ENCODE measurements at regions not wholly inside any gene's neighbourhood (a gene's known extent, or its start where the extent isn't known, plus 50 kb on each side); places are given as distances from the start of the nearest gene placed in this dataset.

DNA sequence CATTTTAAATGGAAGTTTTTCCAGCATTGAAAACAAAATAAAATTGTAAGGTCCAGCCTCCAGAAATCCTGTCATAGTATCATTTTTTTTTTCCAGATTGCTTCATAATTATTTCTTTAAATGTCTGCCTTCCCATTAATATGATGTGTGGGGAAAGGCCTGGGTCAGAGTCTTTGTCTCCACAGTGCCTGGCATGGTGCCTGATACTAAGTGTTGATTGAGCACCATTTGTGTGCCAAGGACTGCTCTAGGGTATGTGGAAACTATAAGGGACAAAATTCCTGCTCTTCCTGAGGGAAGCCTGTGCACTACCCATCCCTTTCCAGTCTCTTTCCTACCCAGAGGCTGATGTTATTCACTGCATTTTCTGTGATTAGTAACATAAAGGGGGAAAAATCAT, 53.1 kb upstream of the BEND4 start:
- Mint-ChIP-seq H3K4me1 (no peaks in the 10 kb centered on the region), H3K27ac (no peak overlapping the region), H3K36me3 (no peaks in the 10 kb centered on the region), H3K9me3 (peaks cover 0 to 1% (median 0%) of the 10 kb centered on the region in 5 donors), H3K27me3 (peaks cover 2 to 12% of the 10 kb centered on the region in 2 donors), H3K4me3 (no peak overlapping the region)
- DNase-seq: no peak
- H3K36me3 ChIP-seq (ENCODE audit: insufficient read depth, low read length): no peaks in the 10 kb centered on the region
- ChIA-PET POLR2A (no interaction called here), CTCF (no interaction called here)
- no peaks in the 10 kb centered on the region for H3K4me1 ChIP-seq (ENCODE audit: insufficient read depth, low read length)
- H3K27ac ChIP-seq (ENCODE audit: low read depth, low read length): no peak overlapping the region
- H3K27me3 ChIP-seq (ENCODE audit: insufficient read depth, low read length, poor library complexity, severe bottlenecking): no peaks in the 10 kb centered on the region
- H3K4me3 ChIP-seq (ENCODE audit: low read length): no peak overlapping the region
- H3K9me3 ChIP-seq (ENCODE audit: low read length): no peaks in the 10 kb centered on the region

GRCh38 chr4:42216664-42217063, 64.2 kb upstream of the BEND4 start:
- H3K9me3 Mint-ChIP-seq: no peaks in the 10 kb centered on the region
- Histone ChIP-seq H3K9me3 (ENCODE audit: low read length) (no peaks in the 10 kb centered on the region), H3K27me3 (ENCODE audit: insufficient read depth, low read length, poor library complexity, severe bottlenecking) (no peaks in the 10 kb centered on the region), H3K4me1 (ENCODE audit: insufficient read depth, low read length) (no peaks in the 10 kb centered on the region), H3K4me3 (ENCODE audit: low read length) (no peak overlapping the region), H3K27ac (ENCODE audit: low read depth, low read length) (no peak overlapping the region), H3K36me3 (ENCODE audit: insufficient read depth, low read length) (no peaks in the 10 kb centered on the region)
- ChIA-PET CTCF (no interaction called here), POLR2A (no interaction called here)
- no peak overlapping the region for H3K27ac Mint-ChIP-seq
- peaks cover 4% of the 10 kb centered on the region in 2 donors for H3K27me3 Mint-ChIP-seq
- peaks cover 0 to 1% (median 0%) of the 10 kb centered on the region in 3 donors for H3K36me3 Mint-ChIP-seq
- DNase-seq: no peak
- no peaks in the 10 kb centered on the region for H3K4me1 Mint-ChIP-seq
- H3K4me3 Mint-ChIP-seq: no peak overlapping the region

DNA sequence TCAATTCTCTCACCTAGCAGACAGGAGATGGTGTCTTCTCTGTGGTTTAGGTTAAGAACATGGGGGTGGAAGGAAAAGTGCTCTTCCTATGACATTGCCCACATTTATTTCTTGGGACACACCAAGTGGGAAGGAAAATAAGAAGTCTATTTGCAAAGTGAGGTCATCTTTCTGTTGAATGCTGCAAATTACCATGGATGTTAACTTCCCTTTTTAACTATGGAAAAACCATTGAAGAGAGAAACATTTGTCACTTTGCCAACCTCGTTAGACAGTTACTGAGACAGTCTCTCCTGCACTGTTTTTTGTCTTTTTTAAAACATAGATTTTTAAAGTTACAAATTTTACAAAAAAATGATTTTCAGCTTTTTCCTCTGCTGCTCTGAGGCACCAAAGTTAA, 72.8 kb upstream of the BEND4 start:
- H3K27me3 Mint-ChIP-seq: peaks cover 5 to 20% of the 10 kb centered on the region in 2 donors
- no peaks in the 10 kb centered on the region for H3K9me3 ChIP-seq (ENCODE audit: low read length)
- ChIA-PET CTCF (no interaction called here), POLR2A (no interaction called here)
- no peak for DNase-seq
- peaks cover 0 to 2% (median 0%) of the 10 kb centered on the region in 5 donors for H3K9me3 Mint-ChIP-seq
- peaks cover 0 to 1% (median 0%) of the 10 kb centered on the region in 3 donors for H3K36me3 Mint-ChIP-seq
- H3K4me1 Mint-ChIP-seq: no peaks in the 10 kb centered on the region
- H3K27ac Mint-ChIP-seq: no peak overlapping the region
- H3K27ac ChIP-seq (ENCODE audit: low read depth, low read length): no peak overlapping the region
- no peaks in the 10 kb centered on the region for H3K4me1 ChIP-seq (ENCODE audit: insufficient read depth, low read length)
- no peak overlapping the region for H3K4me3 Mint-ChIP-seq
- H3K36me3 ChIP-seq (ENCODE audit: insufficient read depth, low read length): no peaks in the 10 kb centered on the region
- H3K4me3 ChIP-seq (ENCODE audit: low read length): no peak overlapping the region
- H3K27me3 ChIP-seq (ENCODE audit: insufficient read depth, low read length, poor library complexity, severe bottlenecking): no peaks in the 10 kb centered on the region

DNA sequence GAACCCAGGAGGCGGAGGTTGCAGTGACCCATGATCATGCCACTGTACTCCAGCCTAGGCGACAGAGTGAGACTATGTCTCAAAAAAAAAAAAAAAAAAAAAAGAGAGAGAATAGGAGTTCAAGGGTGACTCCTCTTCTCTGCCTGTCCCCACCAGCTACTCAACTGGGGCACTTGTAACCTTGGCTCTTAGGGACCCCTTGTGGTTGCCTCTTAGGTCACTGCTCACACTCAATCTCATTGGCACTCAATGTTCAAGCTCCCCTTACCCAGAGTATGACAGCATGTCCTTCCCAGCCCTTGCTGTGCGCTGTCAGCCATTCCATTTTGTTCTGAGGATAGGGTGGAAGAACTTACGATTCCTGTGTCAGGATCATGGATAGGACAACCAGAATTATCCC, 82.4 kb upstream of the BEND4 start:
- Mint-ChIP-seq H3K9me3 (no peaks in the 10 kb centered on the region), H3K27me3 (no peaks in the 10 kb centered on the region), H3K4me3 (no peak overlapping the region), H3K4me1 (no peaks in the 10 kb centered on the region), H3K36me3 (no peaks in the 10 kb centered on the region), H3K27ac (no peak overlapping the region)
- H3K4me1 ChIP-seq (ENCODE audit: insufficient read depth, low read length): no peaks in the 10 kb centered on the region
- H3K27me3 ChIP-seq (ENCODE audit: insufficient read depth, low read length, poor library complexity, severe bottlenecking): no peaks in the 10 kb centered on the region
- H3K27ac ChIP-seq (ENCODE audit: low read depth, low read length): no peak overlapping the region
- no peak for DNase-seq
- H3K36me3 ChIP-seq (ENCODE audit: insufficient read depth, low read length): no peaks in the 10 kb centered on the region
- no peak overlapping the region for H3K4me3 ChIP-seq (ENCODE audit: low read length)
- no peaks in the 10 kb centered on the region for H3K9me3 ChIP-seq (ENCODE audit: low read length)
- POLR2A ChIA-PET: interaction anchor here (0.6 kb wide), 1 partner anchor 258 kb away, joined by 4 read pairs; no protein-coding TSS in a partner anchor
- CTCF ChIA-PET: no interaction called here

GRCh38 chr4:42235304-42236021, 83.0 kb upstream of the BEND4 start:
- H3K27me3 Mint-ChIP-seq: no peaks in the 10 kb centered on the region

GRCh38 chr4:42237010-42237409, 84.6 kb upstream of the BEND4 start:
- ChIA-PET CTCF (no interaction called here), POLR2A (no interaction called here)
- no peak for DNase-seq
- no peaks in the 10 kb centered on the region for H3K27me3 Mint-ChIP-seq
- no peaks in the 10 kb centered on the region for H3K9me3 Mint-ChIP-seq
- no peaks in the 10 kb centered on the region for H3K9me3 ChIP-seq (ENCODE audit: low read length)
- H3K4me1 ChIP-seq (ENCODE audit: insufficient read depth, low read length): no peaks in the 10 kb centered on the region
- no peak overlapping the region for H3K4me3 ChIP-seq (ENCODE audit: low read length)
- H3K4me1 Mint-ChIP-seq: no peaks in the 10 kb centered on the region
- H3K27ac ChIP-seq (ENCODE audit: low read depth, low read length): no peak overlapping the region
- H3K27ac Mint-ChIP-seq: no peak overlapping the region
- H3K4me3 Mint-ChIP-seq: no peak overlapping the region
- H3K36me3 ChIP-seq (ENCODE audit: insufficient read depth, low read length): no peaks in the 10 kb centered on the region
- H3K36me3 Mint-ChIP-seq: no peaks in the 10 kb centered on the region
- no peaks in the 10 kb centered on the region for H3K27me3 ChIP-seq (ENCODE audit: insufficient read depth, low read length, poor library complexity, severe bottlenecking)

More at GRCh38 chr4:42235304-42236021, 83.0 kb upstream of the BEND4 start:
- Histone ChIP-seq H3K36me3 (ENCODE audit: insufficient read depth, low read length) (no peaks in the 10 kb centered on the region), H3K27me3 (ENCODE audit: insufficient read depth, low read length, poor library complexity, severe bottlenecking) (no peaks in the 10 kb centered on the region), H3K4me1 (ENCODE audit: insufficient read depth, low read length) (no peaks in the 10 kb centered on the region), H3K27ac (ENCODE audit: low read depth, low read length) (no peak overlapping the region), H3K9me3 (ENCODE audit: low read length) (no peaks in the 10 kb centered on the region), H3K4me3 (ENCODE audit: low read length) (no peak overlapping the region)
- Mint-ChIP-seq H3K27ac (no peak overlapping the region), H3K9me3 (no peaks in the 10 kb centered on the region), H3K4me3 (no peak overlapping the region), H3K36me3 (no peaks in the 10 kb centered on the region), H3K4me1 (no peaks in the 10 kb centered on the region)
- CTCF ChIA-PET: no interaction called here
- POLR2A ChIA-PET: no interaction called here
- no peak for DNase-seq

- Mint-ChIP-seq H3K9me3 (no peaks in the 10 kb centered on the region), H3K36me3 (no peaks in the 10 kb centered on the region), H3K4me3 (no peak overlapping the region), H3K27me3 (no peaks in the 10 kb centered on the region), H3K27ac (peak overlapping the region in 1 of 8 donors; percentile 16), H3K4me1 (no peaks in the 10 kb centered on the region)
- H3K27ac ChIP-seq (ENCODE audit: low read depth, low read length): no peak overlapping the region
- H3K36me3 ChIP-seq (ENCODE audit: insufficient read depth, low read length): no peaks in the 10 kb centered on the region
- H3K4me3 ChIP-seq (ENCODE audit: low read length): no peak overlapping the region
- DNase-seq: no peak
- ChIA-PET POLR2A (no interaction called here), CTCF (no interaction called here)
- H3K27me3 ChIP-seq (ENCODE audit: insufficient read depth, low read length, poor library complexity, severe bottlenecking): no peaks in the 10 kb centered on the region
- H3K9me3 ChIP-seq (ENCODE audit: low read length): no peaks in the 10 kb centered on the region
- H3K4me1 ChIP-seq (ENCODE audit: insufficient read depth, low read length): no peaks in the 10 kb centered on the region
Measured at GRCh38 chr4:42237451-42237850, 85.0 kb upstream of the BEND4 start.

DNA sequence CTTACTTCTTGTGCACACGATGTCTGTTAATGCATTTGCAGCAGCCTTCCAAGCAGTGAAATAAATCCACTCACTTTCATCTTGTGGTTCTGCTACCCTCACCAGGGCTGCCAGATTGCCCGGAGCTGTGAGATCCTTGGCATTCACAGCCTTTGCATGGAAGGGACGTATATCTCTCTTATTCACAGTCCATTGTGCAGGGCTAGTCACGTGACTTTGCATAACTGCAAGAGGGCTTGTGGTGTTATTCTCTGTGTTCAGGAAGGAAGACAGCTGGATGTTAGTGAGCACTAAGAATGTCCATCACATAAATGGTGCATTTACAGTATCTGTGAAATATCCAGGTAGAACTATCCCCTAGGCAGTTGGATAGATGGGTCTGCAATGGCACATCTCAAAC, 96.5 kb upstream of the BEND4 start:
- CTCF ChIA-PET: no interaction called here

More for the DNA sequence above, 96.5 kb upstream of the BEND4 start:
- Histone ChIP-seq H3K4me1 (ENCODE audit: insufficient read depth, low read length) (no peaks in the 10 kb centered on the region), H3K27me3 (ENCODE audit: insufficient read depth, low read length, poor library complexity, severe bottlenecking) (no peaks in the 10 kb centered on the region), H3K27ac (ENCODE audit: low read depth, low read length) (no peak overlapping the region), H3K4me3 (ENCODE audit: low read length) (no peak overlapping the region), H3K9me3 (ENCODE audit: low read length) (no peaks in the 10 kb centered on the region), H3K36me3 (ENCODE audit: insufficient read depth, low read length) (no peaks in the 10 kb centered on the region)
- no peak for DNase-seq
- Mint-ChIP-seq H3K4me1 (no peaks in the 10 kb centered on the region), H3K4me3 (no peak overlapping the region), H3K27me3 (peaks cover 5 to 21% of the 10 kb centered on the region in 2 donors), H3K27ac (no peak overlapping the region), H3K9me3 (peaks cover 0 to 3% (median 0%) of the 10 kb centered on the region in 5 donors), H3K36me3 (no peaks in the 10 kb centered on the region)
- POLR2A ChIA-PET: no interaction called here

Data from CD8-positive, alpha-beta memory T cell (primary cell).